OCI-LY1 (cell line): ENCODE measurements at regions not wholly inside any gene's neighbourhood (a gene's known extent, or its start where the extent isn't known, plus 50 kb on each side); places are given as distances from the start of the nearest gene placed in this dataset.

Experiments
- H2AFZ ChIP-seq: fragments of 200-600 bp; sonication (generic), shearing (Covaris generic); 2 replicates; pipeline ENCODE4 v1.6.0; 2014; ENCODE audit warnings: antibody characterized with exemption, mild to moderate bottlenecking, low read length
- H3F3A ChIP-seq: fragments of 200-600 bp; sonication (generic), shearing (Covaris generic); 2 replicates; pipeline ENCODE4 v1.6.0; 2014; ENCODE audit warnings: mild to moderate bottlenecking, antibody characterized with exemption, low read length, moderate library complexity; ENCODE audit not compliant: insufficient read depth
- H3K27ac ChIP-seq: fragments of 200-600 bp; sonication (generic); 2 replicates; pipeline ENCODE4 v1.5.1; 2014; ENCODE audit warnings: low read length, mixed run types, mild to moderate bottlenecking, low read depth; ENCODE audit not compliant: poor library complexity, severe bottlenecking
- H3K27me3 ChIP-seq: fragments of 200-600 bp; sonication (generic); 2 replicates; pipeline ENCODE4 v1.6.0; 2014; ENCODE audit warnings: antibody characterized with exemption, mild to moderate bottlenecking, low read length, moderate library complexity; ENCODE audit not compliant: insufficient read depth
- H3K36me3 ChIP-seq: fragments of 200-600 bp; sonication (generic); 2 replicates; pipeline ENCODE4 v1.6.1; 2014; ENCODE audit warnings: mild to moderate bottlenecking, antibody characterized with exemption, low read length, moderate library complexity, mixed read lengths; ENCODE audit not compliant: insufficient read depth
- H3K4me1 ChIP-seq: fragments of 200-600 bp; sonication (generic); 2 replicates; pipeline ENCODE4 v1.5.1; 2014; ENCODE audit warnings: mild to moderate bottlenecking, low read length, moderate library complexity; ENCODE audit not compliant: insufficient read depth, severe bottlenecking
- H3K4me2 ChIP-seq: fragments of 200-600 bp; sonication (generic), shearing (Covaris generic); 2 replicates; pipeline ENCODE4 v1.6.1; 2014; ENCODE audit warnings: low read length
- H3K4me3 ChIP-seq: fragments of 200-600 bp; sonication (generic); 2 replicates; pipeline ENCODE4 v1.5.1; 2014; ENCODE audit warnings: low read length, low read depth, mild to moderate bottlenecking, mixed read lengths; ENCODE audit not compliant: poor library complexity, severe bottlenecking
- H3K79me2 ChIP-seq: fragments of 200-600 bp; shearing (Covaris generic); 2 replicates; pipeline ENCODE4 v1.6.1; 2016; ENCODE audit warnings: mixed run types, low read length, mixed read lengths; ENCODE audit not compliant: insufficient read depth
- H3K9ac ChIP-seq: fragments of 200-600 bp; sonication (generic), shearing (Covaris generic); 2 replicates; pipeline ENCODE4 v1.6.1; 2014; ENCODE audit warnings: mild to moderate bottlenecking, low read length, mixed read lengths
- H3K9me2 ChIP-seq: fragments of 200-600 bp; sonication (generic), shearing (Covaris generic); 2 replicates; pipeline ENCODE4 v1.6.1; 2014; ENCODE audit warnings: low read depth, mild to moderate bottlenecking, low read length, mixed read lengths
- H3K9me3 ChIP-seq: fragments of 200-600 bp; shearing (Covaris generic); 2 replicates; pipeline ENCODE4 v1.6.1; 2014; ENCODE audit warnings: low read length, mixed read lengths
- H4K20me1 ChIP-seq: fragments of 200-600 bp; sonication (generic), shearing (Covaris generic); 2 replicates; pipeline ENCODE4 v1.6.0; 2016; ENCODE audit warnings: mild to moderate bottlenecking, low read length; ENCODE audit not compliant: insufficient read depth
- EZH2 ChIP-seq: fragments of 200-600 bp; sonication (generic), shearing (Covaris generic); IDR thresholded peaks from 2 replicates; pipeline ENCODE4 v1.8.0; 2017; ENCODE audit warnings: borderline replicate concordance, mixed run types, mild to moderate bottlenecking, antibody characterized with exemption, low read length, moderate library complexity, mixed read lengths
- TF ChIP-seq, protein P1 (sequence below): fragments of 200-600 bp; sonication (generic), shearing (Covaris generic); IDR thresholded peaks from 2 replicates; pipeline ENCODE4 v1.5.1; 2017; ENCODE audit warnings: mild to moderate bottlenecking, antibody characterized with exemption, low read length, moderate library complexity, mixed read lengths

- H3K9ac ChIP-seq = no peak overlapping the region
- no peaks in the 10 kb centered on the region for H3K36me3 ChIP-seq
- H3F3A ChIP-seq = no peaks in the 10 kb centered on the region
- no peaks in the 10 kb centered on the region for H3K9me2 ChIP-seq
- H3K27me3 ChIP-seq = no peaks in the 10 kb centered on the region
- H3K4me3 ChIP-seq = no peak overlapping the region
- no peak overlapping the region for H3K4me2 ChIP-seq
- H2AFZ ChIP-seq = no peak overlapping the region
- TF ChIP-seq EZH2 = no peak
- TF ChIP-seq, protein P1, sequence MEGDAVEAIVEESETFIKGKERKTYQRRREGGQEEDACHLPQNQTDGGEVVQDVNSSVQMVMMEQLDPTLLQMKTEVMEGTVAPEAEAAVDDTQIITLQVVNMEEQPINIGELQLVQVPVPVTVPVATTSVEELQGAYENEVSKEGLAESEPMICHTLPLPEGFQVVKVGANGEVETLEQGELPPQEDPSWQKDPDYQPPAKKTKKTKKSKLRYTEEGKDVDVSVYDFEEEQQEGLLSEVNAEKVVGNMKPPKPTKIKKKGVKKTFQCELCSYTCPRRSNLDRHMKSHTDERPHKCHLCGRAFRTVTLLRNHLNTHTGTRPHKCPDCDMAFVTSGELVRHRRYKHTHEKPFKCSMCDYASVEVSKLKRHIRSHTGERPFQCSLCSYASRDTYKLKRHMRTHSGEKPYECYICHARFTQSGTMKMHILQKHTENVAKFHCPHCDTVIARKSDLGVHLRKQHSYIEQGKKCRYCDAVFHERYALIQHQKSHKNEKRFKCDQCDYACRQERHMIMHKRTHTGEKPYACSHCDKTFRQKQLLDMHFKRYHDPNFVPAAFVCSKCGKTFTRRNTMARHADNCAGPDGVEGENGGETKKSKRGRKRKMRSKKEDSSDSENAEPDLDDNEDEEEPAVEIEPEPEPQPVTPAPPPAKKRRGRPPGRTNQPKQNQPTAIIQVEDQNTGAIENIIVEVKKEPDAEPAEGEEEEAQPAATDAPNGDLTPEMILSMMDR = no peak
- H3K27ac ChIP-seq = no peak overlapping the region
- no peaks in the 10 kb centered on the region for H3K9me3 ChIP-seq
- no peaks in the 10 kb centered on the region for H3K4me1 ChIP-seq
- H3K79me2 ChIP-seq = 0 out of 2 replicates have a peak, but pooled peaks cover 3% of the 10 kb centered on the region
- no peaks in the 10 kb centered on the region for H4K20me1 ChIP-seq
Observed at GRCh38 chr15:81425905-81426304, 51.9 kb upstream of the TMC3 start.
